ENCODE measurements at regions not wholly inside any gene's neighbourhood (a gene's known extent, or its start where the extent isn't known, plus 50 kb on each side); places are given as distances from the start of the nearest gene placed in this dataset.

- H3K9ac ChIP-seq (ENCODE audit: low read depth, low read length): no peak overlapping the region
- DNase-seq: no peak
- H3K4me1 ChIP-seq (ENCODE audit: insufficient read depth, low read length): no peaks in the 10 kb centered on the region
- TF ChIP-seq CTCF (IDR thresholded peaks at IDR 0.05; ENCODE audit: borderline replicate concordance, extremely low read depth, low read length, poor library complexity, severe bottlenecking): no peak
- TF ChIP-seq EZH2 (IDR thresholded peaks at IDR 0.05; ENCODE audit: borderline replicate concordance, low read depth, low read length, severe bottlenecking): no peak
- no peak for ATAC-seq (ENCODE audit: insufficient read depth, low read depth)
- no peak overlapping the region for H3K4me3 ChIP-seq (ENCODE audit: low read depth in 1 of 2, low read length in 2 of 2)
- H3K79me2 ChIP-seq (ENCODE audit: insufficient read depth, low read length): no peaks in the 10 kb centered on the region
- no peaks in the 10 kb centered on the region for H3K9me3 ChIP-seq (ENCODE audit: insufficient read depth, low read length, severe bottlenecking)
- H3K4me2 ChIP-seq (ENCODE audit: insufficient read depth, low read length): no peak overlapping the region
- no peak overlapping the region for H2AFZ ChIP-seq (ENCODE audit: low read depth, low read length)
- H3K27me3 ChIP-seq (ENCODE audit: insufficient read depth, low read length, poor library complexity): no peaks in the 10 kb centered on the region
- no peak overlapping the region for H3K27ac ChIP-seq (ENCODE audit: low read length)
- H4K20me1 ChIP-seq (ENCODE audit: insufficient read depth, low read length): no peaks in the 10 kb centered on the region
- H3K36me3 ChIP-seq (ENCODE audit: insufficient read depth, low read length): no peaks in the 10 kb centered on the region
Measured at GRCh38 chr4:111873801-111874200, 271.5 kb upstream of the FAM241A start.

GRCh38 chr4:111879539-111879938, 265.7 kb upstream of the FAM241A start:
- H3K27ac ChIP-seq (ENCODE audit: low read length): no peak overlapping the region
- H2AFZ ChIP-seq (ENCODE audit: low read depth, low read length): no peak overlapping the region

GRCh38 chr4:111880116-111880515, 265.1 kb upstream of the FAM241A start:
- Histone ChIP-seq H3K9me3 (ENCODE audit: insufficient read depth, low read length, severe bottlenecking) (no peaks in the 10 kb centered on the region), H3K27me3 (ENCODE audit: insufficient read depth, low read length, poor library complexity) (no peaks in the 10 kb centered on the region), H3K79me2 (ENCODE audit: insufficient read depth, low read length) (no peaks in the 10 kb centered on the region), H2AFZ (ENCODE audit: low read depth, low read length) (no peak overlapping the region), H3K4me1 (ENCODE audit: insufficient read depth, low read length) (no peaks in the 10 kb centered on the region), H3K4me2 (ENCODE audit: insufficient read depth, low read length) (no peak overlapping the region), H3K27ac (ENCODE audit: low read length) (no peak overlapping the region), H3K36me3 (ENCODE audit: insufficient read depth, low read length) (no peaks in the 10 kb centered on the region), H3K9ac (ENCODE audit: low read depth, low read length) (no peak overlapping the region), H3K4me3 (ENCODE audit: low read depth in 1 of 2, low read length in 2 of 2) (no peak overlapping the region), H4K20me1 (ENCODE audit: insufficient read depth, low read length) (no peaks in the 10 kb centered on the region)
- TF ChIP-seq CTCF (IDR thresholded peaks at IDR 0.05; ENCODE audit: borderline replicate concordance, extremely low read depth, low read length, poor library complexity, severe bottlenecking) (no peak), EZH2 (IDR thresholded peaks at IDR 0.05; ENCODE audit: borderline replicate concordance, low read depth, low read length, severe bottlenecking) (no peak)
- no peak for ATAC-seq (ENCODE audit: insufficient read depth, low read depth)
- no peak for DNase-seq

More at GRCh38 chr4:111879539-111879938, 265.7 kb upstream of the FAM241A start:
- DNase-seq (no peak), ATAC-seq (ENCODE audit: insufficient read depth, low read depth) (no peak)
- Histone ChIP-seq H3K9ac (ENCODE audit: low read depth, low read length) (no peak overlapping the region), H4K20me1 (ENCODE audit: insufficient read depth, low read length) (no peaks in the 10 kb centered on the region), H3K4me1 (ENCODE audit: insufficient read depth, low read length) (no peaks in the 10 kb centered on the region), H3K9me3 (ENCODE audit: insufficient read depth, low read length, severe bottlenecking) (no peaks in the 10 kb centered on the region), H3K79me2 (ENCODE audit: insufficient read depth, low read length) (no peaks in the 10 kb centered on the region), H3K4me3 (ENCODE audit: low read depth in 1 of 2, low read length in 2 of 2) (no peak overlapping the region), H3K4me2 (ENCODE audit: insufficient read depth, low read length) (no peak overlapping the region), H3K36me3 (ENCODE audit: insufficient read depth, low read length) (no peaks in the 10 kb centered on the region), H3K27me3 (ENCODE audit: insufficient read depth, low read length, poor library complexity) (no peaks in the 10 kb centered on the region)
- TF ChIP-seq EZH2 (IDR thresholded peaks at IDR 0.05; ENCODE audit: borderline replicate concordance, low read depth, low read length, severe bottlenecking): no peak
- no peak for TF ChIP-seq CTCF (IDR thresholded peaks at IDR 0.05; ENCODE audit: borderline replicate concordance, extremely low read depth, low read length, poor library complexity, severe bottlenecking)

- Histone ChIP-seq H3K9me3 (ENCODE audit: insufficient read depth, low read length, severe bottlenecking) (no peaks in the 10 kb centered on the region), H3K4me1 (ENCODE audit: insufficient read depth, low read length) (no peaks in the 10 kb centered on the region), H3K27me3 (ENCODE audit: insufficient read depth, low read length, poor library complexity) (no peaks in the 10 kb centered on the region), H3K36me3 (ENCODE audit: insufficient read depth, low read length) (no peaks in the 10 kb centered on the region), H3K27ac (ENCODE audit: low read length) (no peak overlapping the region), H3K4me2 (ENCODE audit: insufficient read depth, low read length) (no peak overlapping the region), H3K4me3 (ENCODE audit: low read depth in 1 of 2, low read length in 2 of 2) (no peak overlapping the region), H4K20me1 (ENCODE audit: insufficient read depth, low read length) (no peaks in the 10 kb centered on the region), H3K79me2 (ENCODE audit: insufficient read depth, low read length) (no peaks in the 10 kb centered on the region), H2AFZ (ENCODE audit: low read depth, low read length) (no peak overlapping the region), H3K9ac (ENCODE audit: low read depth, low read length) (no peak overlapping the region)
- TF ChIP-seq EZH2 (IDR thresholded peaks at IDR 0.05; ENCODE audit: borderline replicate concordance, low read depth, low read length, severe bottlenecking) (no peak), CTCF (IDR thresholded peaks at IDR 0.05; ENCODE audit: borderline replicate concordance, extremely low read depth, low read length, poor library complexity, severe bottlenecking) (no peak)
- DNase-seq: no peak
- no peak for ATAC-seq (ENCODE audit: insufficient read depth, low read depth)
Measured at GRCh38 chr4:111883557-111883999, 261.7 kb upstream of the FAM241A start.

All from DND-41 (cell line).